Neural progenitor cell (in vitro differentiated cells): ENCODE measurements at regions not wholly inside any gene's neighbourhood (a gene's known extent, or its start where the extent isn't known, plus 50 kb on each side); places are given as distances from the start of the nearest gene placed in this dataset.

Source experiments
- CTCF ChIP-seq: fragments of 200-600 bp; sonication (generic); IDR thresholded peaks from 2 replicates; pipeline ENCODE4 v1.5.1; 2017; ENCODE audit warnings: antibody characterized with exemption, mild to moderate bottlenecking
- EZH2 ChIP-seq: fragments of 200-600 bp; sonication (generic); IDR thresholded peaks from 2 replicates; pipeline ENCODE4 v1.6.1; 2017; ENCODE audit warnings: antibody characterized with exemption, mild to moderate bottlenecking, moderate library complexity
- EZH2phosphoT487 ChIP-seq: fragments of 200-600 bp; sonication (generic); IDR thresholded peaks from 2 replicates; pipeline ENCODE4 v1.6.1; 2017; ENCODE audit warnings: antibody characterized with exemption

GRCh38 chr1:212173567-212173966 is 111.6 kb upstream of the PPP2R5A start:
- TF ChIP-seq EZH2 (no peak), CTCF (no peak), EZH2phosphoT487 (no peak)
